CD4-positive, alpha-beta memory T cell (primary cell): ENCODE measurements at regions not wholly inside any gene's neighbourhood (a gene's known extent, or its start where the extent isn't known, plus 50 kb on each side); places are given as distances from the start of the nearest gene placed in this dataset.

Source experiments
- CTCF ChIA-PET: fragments of 350-600 bp; sonication (Branson Sonifier 250); formaldehyde crosslinking; loops from one replicate; lab custom pipeline; 2021; ENCODE audit warnings: inconsistent platforms; ENCODE audit not compliant: partially characterized antibody; lab: Charles Lee
- POLR2A ChIA-PET: fragments of 350-600 bp; sonication (Branson Sonifier 250); formaldehyde crosslinking; loops from one replicate; lab custom pipeline; 2021; ENCODE audit not compliant: partially characterized antibody; lab: Charles Lee
- DNase-seq, 5 donors: peaks; one replicate each; pipeline versions ENCODE4 v3.0.0 to v3.0.0-alpha.2; 2020 to 2022; ENCODE audit warnings: mixed read lengths in 1 of 5
- H3K27ac ChIP-seq: one replicate; pipeline ENCODE4 v1.7.0; 2013; ENCODE audit warnings: low read depth, low read length
- H3K27me3 ChIP-seq: 2 replicates; pipeline ENCODE4 v1.7.0; 2013; ENCODE audit warnings: mild to moderate bottlenecking, low read length, moderate library complexity; ENCODE audit not compliant: insufficient read depth
- H3K36me3 ChIP-seq: 2 replicates; pipeline ENCODE4 v1.7.0; 2013; ENCODE audit warnings: mild to moderate bottlenecking, low read length, moderate library complexity; ENCODE audit not compliant: insufficient read depth
- H3K4me1 ChIP-seq: 2 replicates; pipeline ENCODE4 v1.7.0; 2013; ENCODE audit warnings: mild to moderate bottlenecking, low read length, moderate library complexity; ENCODE audit not compliant: insufficient read depth
- H3K4me3 ChIP-seq, 2 donors: one replicate each; pipeline ENCODE4 v1.7.0; 2013; ENCODE audit warnings: low read length in 2 of 2, mild to moderate bottlenecking in 1 of 2
- H3K9me3 ChIP-seq, 2 donors: one replicate each; pipeline ENCODE4 v1.7.0; 2013; ENCODE audit warnings: low read length in 2 of 2, control low read depth in 1 of 2; ENCODE audit not compliant: control insufficient read depth in 1 of 2
- H3K27ac Mint-ChIP-seq, 7 donors: one replicate each; pipeline ENCODE4 v1.8.0; 2020 to 2021; ENCODE audit warnings: mixed read lengths in 7 of 7, mild to moderate bottlenecking in 6 of 7, inconsistent platforms in 3 of 7, moderate library complexity in 3 of 7
- H3K27me3 Mint-ChIP-seq, 2 donors: one replicate each; pipeline ENCODE4 v1.8.0; 2020 to 2021; ENCODE audit warnings: mixed read lengths in 2 of 2
- H3K36me3 Mint-ChIP-seq, 2 donors: one replicate each; pipeline ENCODE4 v1.8.0; 2020 to 2021; ENCODE audit warnings: mixed read lengths in 2 of 2, inconsistent platforms in 1 of 2, mild to moderate bottlenecking in 1 of 2
- H3K4me1 Mint-ChIP-seq, 4 donors: one replicate each; pipeline ENCODE4 v1.8.0; 2020 to 2021; ENCODE audit warnings: mixed read lengths in 4 of 4, mild to moderate bottlenecking in 1 of 4
- H3K4me3 Mint-ChIP-seq, 8 donors: one replicate each; pipeline ENCODE4 v1.8.0; 2020 to 2021; ENCODE audit warnings: mixed read lengths in 8 of 8, mild to moderate bottlenecking in 7 of 8, moderate library complexity in 6 of 8, inconsistent platforms in 3 of 8
- H3K9me3 Mint-ChIP-seq, 8 donors: one replicate each; pipeline ENCODE4 v1.8.0; 2020 to 2021; ENCODE audit warnings: mixed read lengths in 8 of 8, mild to moderate bottlenecking in 5 of 8, inconsistent platforms in 3 of 8, moderate library complexity in 1 of 8
- intact Hi-C: fragments of 100-400 bp; cut with micrococcal nuclease; formaldehyde crosslinking; loops from one replicate; pipeline ENCODE4 v1.15.1; 2023

DNA sequence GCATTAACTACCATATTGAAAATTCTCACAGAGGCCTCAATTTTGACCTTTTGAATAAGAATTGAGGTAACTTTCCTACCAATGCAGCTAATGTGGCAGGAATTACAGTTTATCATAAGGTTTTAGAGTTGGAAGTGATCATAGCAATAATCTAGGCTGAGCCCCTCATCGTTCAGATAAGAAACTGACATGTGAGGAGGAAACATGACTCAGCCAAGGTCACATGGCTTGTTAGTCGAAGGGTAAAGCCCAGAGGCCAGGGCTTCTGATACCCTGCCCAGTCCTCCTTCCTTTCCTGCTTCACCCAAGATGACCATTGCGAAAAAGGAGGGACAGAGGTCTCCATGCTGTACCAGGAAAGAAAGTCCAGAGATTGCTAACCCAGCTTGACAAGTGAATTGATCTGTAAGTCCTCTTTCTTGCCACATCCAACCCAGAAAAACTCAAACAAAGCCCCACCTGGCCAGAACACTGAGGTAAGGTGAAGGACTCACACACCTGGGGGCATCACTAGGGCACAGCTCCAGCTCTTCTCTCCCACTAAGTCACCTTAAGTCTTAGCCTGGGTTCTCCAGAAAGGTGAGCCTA, 174.8 kb downstream of the EN1 start:
- Mint-ChIP-seq H3K27ac (no peak overlapping the region), H3K36me3 (no peaks in the 10 kb centered on the region), H3K9me3 (no peaks in the 10 kb centered on the region), H3K27me3 (peaks cover 0 to 3% of the 10 kb centered on the region in 2 donors), H3K4me3 (no peak overlapping the region), H3K4me1 (no peaks in the 10 kb centered on the region)
- H3K9me3 ChIP-seq, result no peaks in the 10 kb centered on the region
- CTCF ChIA-PET, result no interaction called here
- H3K36me3 ChIP-seq, result no peaks in the 10 kb centered on the region
- no peaks in the 10 kb centered on the region for H3K4me1 ChIP-seq
- H3K4me3 ChIP-seq, result no peak overlapping the region
- no peak for DNase-seq
- no peak overlapping the region for H3K27ac ChIP-seq
- intact Hi-C loops, result no loop called here
- POLR2A ChIA-PET, result no interaction called here
- H3K27me3 ChIP-seq, result no peaks in the 10 kb centered on the region

DNA sequence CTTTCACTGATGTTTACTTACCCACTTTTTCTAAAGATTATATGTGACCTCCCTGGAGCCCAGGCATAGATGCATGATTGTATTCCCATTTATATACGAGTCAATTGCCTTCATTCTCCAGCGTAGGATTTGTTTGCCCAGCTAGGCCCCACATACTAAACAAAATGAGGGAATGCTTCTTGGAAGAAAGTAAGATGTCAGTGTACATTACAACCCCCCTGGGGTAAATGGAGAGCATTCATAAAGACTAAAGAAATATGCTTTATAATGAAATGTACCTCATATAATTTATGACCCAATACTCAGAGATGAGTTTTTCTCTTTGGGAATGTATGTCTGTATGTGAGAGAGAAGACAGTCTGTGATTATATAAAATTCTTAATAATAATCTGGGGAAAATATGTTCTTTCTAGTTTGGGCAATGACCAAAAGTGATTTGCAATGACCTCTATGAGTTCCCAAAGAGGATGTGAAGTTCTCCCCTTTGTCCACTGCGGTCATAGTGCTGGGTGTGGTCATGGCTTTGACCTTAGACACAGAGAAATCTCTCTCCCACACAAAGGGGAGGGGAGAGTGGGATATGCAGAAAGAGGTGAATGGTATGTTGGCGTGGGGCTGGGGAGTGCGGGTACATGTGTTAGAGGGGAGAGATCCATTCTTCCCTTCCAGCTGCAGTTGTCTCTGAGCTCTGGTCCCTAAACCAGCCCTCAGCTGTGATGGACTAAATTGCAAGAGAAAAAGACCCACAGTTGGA, 175.6 kb downstream of the EN1 start:
- Histone ChIP-seq H3K9me3 (no peaks in the 10 kb centered on the region), H3K27ac (no peak overlapping the region), H3K27me3 (no peaks in the 10 kb centered on the region), H3K36me3 (no peaks in the 10 kb centered on the region), H3K4me1 (no peaks in the 10 kb centered on the region), H3K4me3 (no peak overlapping the region)
- POLR2A ChIA-PET, result no interaction called here
- CTCF ChIA-PET, result no interaction called here
- no peak for DNase-seq
- Mint-ChIP-seq H3K4me1 (no peaks in the 10 kb centered on the region), H3K9me3 (no peaks in the 10 kb centered on the region), H3K27me3 (no peaks in the 10 kb centered on the region), H3K4me3 (no peak overlapping the region), H3K36me3 (no peaks in the 10 kb centered on the region), H3K27ac (no peak overlapping the region)
- intact Hi-C loops, result no loop called here

DNA sequence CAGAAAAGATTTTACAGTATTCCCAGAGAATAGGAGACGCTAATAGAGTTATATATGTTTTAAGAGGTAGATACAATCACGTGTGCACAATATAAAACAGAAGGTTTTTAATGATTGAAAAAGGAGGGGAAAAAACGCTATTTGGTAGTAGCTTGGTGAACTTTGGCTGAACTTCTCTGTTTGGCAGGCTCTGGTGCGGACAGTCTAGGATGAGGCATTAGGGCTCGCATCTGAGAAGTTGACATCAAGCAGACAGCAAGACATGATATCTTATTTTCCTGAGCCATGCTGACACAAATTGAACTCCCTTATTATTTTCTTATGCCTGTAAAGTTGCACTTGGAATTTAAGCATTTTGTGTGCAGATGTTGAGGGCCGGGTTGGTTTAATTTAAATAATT, 176.6 kb downstream of the EN1 start:
- DNase-seq, result no peak
- intact Hi-C loops, result no loop called here
- H3K9me3 Mint-ChIP-seq, result no peaks in the 10 kb centered on the region
- no peak overlapping the region for H3K4me3 Mint-ChIP-seq
- no peaks in the 10 kb centered on the region for H3K4me1 ChIP-seq
- CTCF ChIA-PET, result no interaction called here
- no peaks in the 10 kb centered on the region for H3K9me3 ChIP-seq
- no peak overlapping the region for H3K27ac ChIP-seq
- H3K27ac Mint-ChIP-seq, result no peak overlapping the region
- no peaks in the 10 kb centered on the region for H3K27me3 ChIP-seq
- H3K36me3 Mint-ChIP-seq, result no peaks in the 10 kb centered on the region
- H3K4me1 Mint-ChIP-seq, result no peaks in the 10 kb centered on the region
- POLR2A ChIA-PET, result no interaction called here
- no peak overlapping the region for H3K4me3 ChIP-seq
- no peaks in the 10 kb centered on the region for H3K27me3 Mint-ChIP-seq
- H3K36me3 ChIP-seq, result no peaks in the 10 kb centered on the region

DNA sequence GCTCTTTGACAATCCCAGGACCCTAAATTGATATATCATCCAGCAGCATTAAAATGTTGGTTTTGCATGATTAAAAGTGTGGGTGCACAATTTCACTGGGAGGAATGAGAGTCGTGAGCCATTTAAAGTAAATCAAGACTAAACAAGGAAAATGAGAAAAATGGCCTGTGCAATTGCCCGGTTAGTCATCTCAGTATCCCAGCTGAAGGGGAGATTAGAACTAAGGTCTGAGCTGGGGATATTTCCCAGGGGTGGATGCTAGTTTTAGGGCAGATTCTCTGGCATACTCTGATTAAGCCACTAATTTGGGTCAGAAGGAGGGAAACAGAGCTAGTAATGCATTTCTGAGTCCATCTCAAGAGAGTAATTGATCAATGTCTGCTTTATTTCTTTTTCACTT, 177.2 kb downstream of the EN1 start:
- intact Hi-C loops, result no loop called here
- Histone ChIP-seq H3K9me3 (no peaks in the 10 kb centered on the region), H3K27me3 (no peaks in the 10 kb centered on the region), H3K4me1 (no peaks in the 10 kb centered on the region), H3K4me3 (no peak overlapping the region), H3K27ac (no peak overlapping the region), H3K36me3 (no peaks in the 10 kb centered on the region)
- DNase-seq, result no peak
- CTCF ChIA-PET, result no interaction called here
- Mint-ChIP-seq H3K27ac (no peak overlapping the region), H3K27me3 (peaks cover 0 to 2% of the 10 kb centered on the region in 2 donors), H3K9me3 (peaks cover 0 to 3% (median 0%) of the 10 kb centered on the region in 8 donors), H3K4me1 (no peaks in the 10 kb centered on the region), H3K36me3 (no peaks in the 10 kb centered on the region), H3K4me3 (no peak overlapping the region)
- POLR2A ChIA-PET, result no interaction called here

DNA sequence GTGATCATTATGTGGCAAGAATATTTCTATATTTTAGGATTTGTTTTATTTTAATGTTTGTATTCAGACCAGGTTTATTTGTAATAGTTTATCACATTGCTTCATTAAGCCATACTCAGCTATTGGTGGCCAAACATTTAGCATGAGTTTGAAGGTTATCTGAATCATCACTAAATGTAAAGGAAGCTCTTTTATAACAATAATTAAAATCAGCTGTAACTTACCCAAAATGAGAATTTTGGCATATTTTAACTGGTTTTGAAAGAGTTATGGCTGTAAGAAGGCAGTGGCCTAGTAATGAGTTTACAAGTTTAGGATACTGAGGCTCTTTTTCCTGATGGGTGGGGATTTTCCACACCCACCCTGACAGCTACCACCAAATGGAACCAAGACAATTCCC, 177.8 kb downstream of the EN1 start:
- POLR2A ChIA-PET, result no interaction called here
- no peaks in the 10 kb centered on the region for H3K27me3 ChIP-seq
- Mint-ChIP-seq H3K27me3 (peaks cover 0 to 3% of the 10 kb centered on the region in 2 donors), H3K36me3 (no peaks in the 10 kb centered on the region), H3K27ac (no peak overlapping the region), H3K4me1 (no peaks in the 10 kb centered on the region), H3K9me3 (peaks cover 0 to 3% (median 0%) of the 10 kb centered on the region in 8 donors), H3K4me3 (no peak overlapping the region)
- DNase-seq, result no peak
- no peaks in the 10 kb centered on the region for H3K4me1 ChIP-seq
- intact Hi-C loops, result no loop called here
- no peak overlapping the region for H3K27ac ChIP-seq
- CTCF ChIA-PET, result no interaction called here
- no peaks in the 10 kb centered on the region for H3K9me3 ChIP-seq
- no peak overlapping the region for H3K4me3 ChIP-seq
- no peaks in the 10 kb centered on the region for H3K36me3 ChIP-seq

DNA sequence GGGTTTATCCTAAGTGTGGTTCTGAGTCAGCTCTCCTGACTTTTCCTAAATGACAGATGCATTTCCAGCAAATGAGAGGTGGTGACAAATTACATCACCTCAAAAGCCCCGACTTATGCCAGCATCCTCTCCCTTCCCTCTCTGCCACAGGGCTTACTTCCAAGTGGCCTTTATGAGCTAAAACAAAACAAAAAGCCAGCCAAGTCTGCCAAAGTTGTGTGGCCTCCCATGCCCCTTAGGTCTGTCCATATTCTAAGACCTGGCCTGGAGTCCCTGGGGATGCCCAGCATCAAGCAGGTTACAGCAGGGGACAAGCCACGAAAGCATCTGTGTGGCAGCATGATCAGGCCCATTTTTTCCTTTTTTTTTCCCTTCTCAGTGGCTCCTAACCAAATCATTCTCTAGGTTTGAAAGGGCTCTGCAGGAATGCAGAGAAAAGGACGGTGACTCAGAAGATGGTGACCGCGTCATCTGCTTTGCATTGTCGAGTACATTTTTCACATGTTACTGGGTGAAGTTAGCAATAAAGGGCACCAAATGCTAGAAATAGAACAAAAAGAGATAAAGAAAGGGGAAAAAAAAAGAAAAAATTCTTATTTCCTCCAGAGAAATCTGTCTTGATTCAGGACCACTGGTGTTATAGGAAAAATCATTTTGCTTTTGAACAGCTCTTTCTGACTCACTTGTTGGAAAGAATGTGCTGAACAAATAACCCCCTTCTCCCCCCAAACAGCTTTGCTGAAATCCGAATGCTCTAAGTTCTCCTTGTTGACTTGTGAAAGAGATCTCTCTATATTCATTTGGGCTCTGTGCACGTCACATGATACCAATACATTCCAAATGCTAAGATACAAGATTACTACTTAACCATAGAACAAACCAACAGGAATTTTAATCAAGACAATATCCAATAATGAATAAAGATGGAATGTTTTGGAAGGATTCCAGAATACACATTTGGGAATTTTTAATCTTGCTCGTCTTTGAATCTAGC, 178.7 kb downstream of the EN1 start:
- Histone ChIP-seq H3K4me3 (no peak overlapping the region), H3K36me3 (no peaks in the 10 kb centered on the region), H3K27me3 (no peaks in the 10 kb centered on the region), H3K27ac (no peak overlapping the region), H3K4me1 (no peaks in the 10 kb centered on the region), H3K9me3 (no peaks in the 10 kb centered on the region)
- H3K27me3 Mint-ChIP-seq, result peaks cover 0 to 3% of the 10 kb centered on the region in 2 donors
- DNase-seq, result no peak
- intact Hi-C loops, result no loop called here
- H3K9me3 Mint-ChIP-seq, result peaks cover 0 to 3% (median 0%) of the 10 kb centered on the region in 8 donors
- H3K27ac Mint-ChIP-seq, result no peak overlapping the region
- H3K4me1 Mint-ChIP-seq, result no peaks in the 10 kb centered on the region
- H3K4me3 Mint-ChIP-seq, result no peak overlapping the region
- ChIA-PET CTCF (no interaction called here), POLR2A (no interaction called here)
- no peaks in the 10 kb centered on the region for H3K36me3 Mint-ChIP-seq

DNA sequence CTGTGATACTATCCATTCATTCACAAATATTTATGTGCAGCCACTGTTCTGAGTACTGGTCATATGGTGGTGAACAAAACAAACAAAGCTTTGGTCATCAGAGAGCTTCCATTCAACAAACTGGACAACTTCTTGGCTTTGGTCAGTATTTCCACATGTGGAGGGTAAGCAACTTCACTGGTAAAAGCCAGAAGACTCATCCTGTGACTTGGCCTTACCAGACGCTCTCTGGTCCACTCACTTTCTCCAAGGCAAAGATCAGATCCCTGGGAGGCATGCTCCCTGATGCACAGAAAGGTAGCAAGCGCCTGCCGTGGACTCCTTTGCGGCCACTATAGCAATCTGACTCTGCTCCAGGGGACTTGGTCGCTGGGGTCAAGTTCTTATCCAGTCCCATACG, 179.5 kb downstream of the EN1 start:
- H3K4me1 Mint-ChIP-seq, result no peaks in the 10 kb centered on the region
- no peak overlapping the region for H3K4me3 ChIP-seq
- intact Hi-C loops, result no loop called here
- no peaks in the 10 kb centered on the region for H3K4me1 ChIP-seq
- no peak overlapping the region for H3K27ac Mint-ChIP-seq
- H3K27me3 Mint-ChIP-seq, result peaks cover 0 to 3% of the 10 kb centered on the region in 2 donors
- peaks cover 0 to 3% (median 0%) of the 10 kb centered on the region in 8 donors for H3K9me3 Mint-ChIP-seq
- no peaks in the 10 kb centered on the region for H3K9me3 ChIP-seq
- no peak overlapping the region for H3K27ac ChIP-seq
- no peaks in the 10 kb centered on the region for H3K36me3 ChIP-seq
- DNase-seq, result no peak
- ChIA-PET POLR2A (no interaction called here), CTCF (no interaction called here)
- no peak overlapping the region for H3K4me3 Mint-ChIP-seq
- no peaks in the 10 kb centered on the region for H3K36me3 Mint-ChIP-seq
- H3K27me3 ChIP-seq, result no peaks in the 10 kb centered on the region
